ENCODE measurements at regions not wholly inside any gene's neighbourhood (a gene's known extent, or its start where the extent isn't known, plus 50 kb on each side); places are given as distances from the start of the nearest gene placed in this dataset.
A peak's percentile ranks its signal among the peaks of the same experiment; 100 is the strongest.

DNA sequence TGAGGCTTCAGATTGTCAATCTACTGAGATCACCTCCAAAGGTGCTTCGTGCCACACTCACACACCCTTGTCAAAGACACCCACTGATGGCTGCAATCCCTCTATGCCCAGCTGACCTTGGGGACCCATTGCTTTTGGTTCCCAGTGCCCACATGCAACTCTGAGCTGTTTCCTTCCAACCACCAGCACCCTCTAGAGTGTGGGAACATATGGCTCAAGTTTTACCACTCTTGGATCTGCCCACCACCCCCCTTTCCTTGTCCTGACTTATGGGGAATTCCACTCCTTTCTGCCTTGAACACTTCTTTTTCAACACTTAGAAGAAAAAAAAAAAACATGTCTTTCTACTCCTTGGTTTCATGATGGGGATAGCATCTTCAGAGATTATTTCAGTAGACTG, 360.2 kb downstream of the ENC1 start:
- Histone ChIP-seq H3K9me3 (no peaks in the 10 kb centered on the region), H3K4me3 (no peak overlapping the region), H3K27ac (no peak overlapping the region), H3K4me1 (peaks cover 9% of the 10 kb centered on the region), H3K27me3 (no peaks in the 10 kb centered on the region), H3K36me3 (ENCODE audit: low read depth, missing control alignments) (no peaks in the 10 kb centered on the region)
- intact Hi-C loops (cut with DNase I; ENCODE audit: low total_unique reads): no loop called here
- TF ChIP-seq CTCF (IDR thresholded peaks at IDR 0.05) (no peak), POLR2A (IDR thresholded peaks at IDR 0.05) (no peak)
- WGBS, 2 donors: 100% methylated on average over 1 of the region's 1 CpG
- DNase-seq: no peak

GRCh38 chr5:74279244-74279643, 361.3 kb downstream of the ENC1 start:
- H3K4me1 ChIP-seq: peaks cover 13% of the 10 kb centered on the region
- no peak overlapping the region for H3K27ac ChIP-seq
- no peaks in the 10 kb centered on the region for H3K27me3 ChIP-seq
- H3K4me3 ChIP-seq: no peak overlapping the region
- intact Hi-C loops (cut with DNase I; ENCODE audit: low total_unique reads): no loop called here
- no peaks in the 10 kb centered on the region for H3K36me3 ChIP-seq (ENCODE audit: low read depth, missing control alignments)
- WGBS, 2 donors: 74 to 86% methylated on average over 1 of the region's 1 CpG
- TF ChIP-seq POLR2A (IDR thresholded peaks at IDR 0.05) (no peak), CTCF (IDR thresholded peaks at IDR 0.05) (no peak)
- no peak for DNase-seq
- H3K9me3 ChIP-seq: no peaks in the 10 kb centered on the region

DNA sequence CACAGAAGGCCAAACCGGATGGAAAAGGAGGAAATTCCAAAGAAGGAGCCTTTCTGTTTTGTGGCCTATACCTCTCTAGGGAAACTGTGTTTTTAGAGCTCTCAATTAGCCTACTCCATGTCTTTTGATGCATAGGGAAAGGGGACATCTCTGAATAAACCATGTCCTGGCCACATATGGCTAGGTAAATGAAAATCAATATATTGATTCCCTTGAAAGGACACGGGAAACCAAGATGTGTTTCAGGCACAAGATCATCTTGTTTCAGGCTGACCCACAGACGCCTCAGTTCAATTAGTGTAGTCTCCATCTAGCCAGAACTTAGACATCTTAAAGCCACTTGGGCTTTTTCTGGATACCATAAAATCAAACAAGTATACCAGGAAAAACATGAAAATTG, 363.1 kb downstream of the ENC1 start:
- WGBS, 2 donors: 53 to 83% methylated on average over 3 of the region's 3 CpGs
- intact Hi-C loops (cut with DNase I; ENCODE audit: low total_unique reads): no loop called here
- TF ChIP-seq POLR2A (IDR thresholded peaks at IDR 0.05) (no peak), CTCF (IDR thresholded peaks at IDR 0.05) (no peak)
- Histone ChIP-seq H3K27me3 (no peaks in the 10 kb centered on the region), H3K9me3 (no peaks in the 10 kb centered on the region), H3K4me1 (peaks cover 16% of the 10 kb centered on the region), H3K27ac (peak overlapping the region; percentile 8 to 43), H3K4me3 (no peak overlapping the region), H3K36me3 (ENCODE audit: low read depth, missing control alignments) (no peaks in the 10 kb centered on the region)
- no peak for DNase-seq

DNA sequence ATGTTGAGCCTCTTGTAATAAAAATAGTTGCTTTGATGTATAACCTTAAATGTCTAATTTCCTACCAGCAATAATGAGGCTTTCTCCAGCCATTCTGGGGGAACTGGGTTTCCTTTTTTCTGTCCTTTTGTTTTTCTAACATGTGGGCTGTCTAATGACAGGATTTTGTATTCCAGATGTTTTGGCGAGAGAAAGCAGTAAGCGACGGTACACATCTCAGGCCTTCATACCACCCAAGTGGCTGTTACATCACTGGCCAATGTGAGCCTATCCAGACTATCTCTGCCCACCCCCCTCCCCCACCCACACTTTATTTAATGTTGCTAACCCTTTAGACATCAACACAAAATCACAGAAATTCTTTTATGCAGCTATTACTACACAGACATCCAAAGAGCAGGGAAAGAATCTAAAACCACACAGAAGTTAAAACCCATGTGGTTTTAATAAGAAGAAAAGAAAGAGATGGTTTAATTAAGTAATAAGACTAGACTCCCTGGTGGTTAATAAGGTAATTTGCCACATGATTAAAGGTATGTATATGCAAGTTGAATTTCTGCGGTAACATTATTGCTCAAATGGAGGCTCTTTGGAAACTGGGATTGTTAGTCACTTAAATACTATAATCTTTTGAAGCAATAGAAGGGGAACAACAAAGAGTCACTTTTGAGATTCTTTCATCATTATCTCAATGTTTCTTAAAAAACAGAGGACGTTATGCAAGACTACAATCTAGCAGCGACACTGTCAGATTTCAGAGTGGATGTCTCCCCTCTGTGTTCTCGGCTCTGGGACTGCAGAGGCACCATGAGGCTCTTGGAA, 365.1 kb downstream of the ENC1 start:
- Histone ChIP-seq H3K27ac (peak overlapping the region in 1 of 2 donors; percentile 18), H3K4me3 (no peak overlapping the region), H3K36me3 (ENCODE audit: low read depth, missing control alignments) (no peaks in the 10 kb centered on the region), H3K4me1 (peaks cover 16% of the 10 kb centered on the region), H3K27me3 (no peaks in the 10 kb centered on the region), H3K9me3 (no peaks in the 10 kb centered on the region)
- WGBS, 2 donors: 57 to 59% methylated on average over 7 of the region's 7 CpGs
- intact Hi-C loops (cut with DNase I; ENCODE audit: low total_unique reads): no loop called here
- no peak for TF ChIP-seq POLR2A (IDR thresholded peaks at IDR 0.05)
- TF ChIP-seq CTCF (IDR thresholded peaks at IDR 0.05): no peak
- DNase-seq: no peak

DNA sequence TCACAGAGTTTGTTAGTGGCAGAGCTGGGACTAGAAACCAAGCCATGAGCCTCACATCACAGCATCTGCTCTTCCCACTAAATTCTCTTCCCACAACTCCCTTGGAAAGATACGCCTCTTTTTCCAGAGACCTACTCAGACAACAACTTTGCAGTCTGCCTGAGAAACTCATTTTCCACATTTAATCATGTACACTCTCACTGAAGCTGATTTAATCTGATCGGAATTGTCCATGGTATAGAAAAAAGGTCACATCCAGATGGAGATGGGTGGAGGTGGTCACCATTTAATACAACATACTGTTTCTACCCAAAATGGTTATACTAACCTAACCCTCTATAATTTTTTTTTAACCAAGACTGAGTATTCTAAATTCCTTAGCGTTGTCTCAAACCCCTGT, 366.2 kb downstream of the ENC1 start:
- WGBS, 2 donors: 87 to 92% methylated on average over 3 of the region's 3 CpGs
- intact Hi-C loops (cut with DNase I; ENCODE audit: low total_unique reads): no loop called here
- TF ChIP-seq POLR2A (IDR thresholded peaks at IDR 0.05) (no peak), CTCF (IDR thresholded peaks at IDR 0.05) (no peak)
- no peak overlapping the region for H3K4me3 ChIP-seq
- no peaks in the 10 kb centered on the region for H3K36me3 ChIP-seq (ENCODE audit: low read depth, missing control alignments)
- H3K4me1 ChIP-seq: peaks cover 16% of the 10 kb centered on the region
- H3K9me3 ChIP-seq: no peaks in the 10 kb centered on the region
- no peak overlapping the region for H3K27ac ChIP-seq
- no peak for DNase-seq
- H3K27me3 ChIP-seq: no peaks in the 10 kb centered on the region

All from testis (tissue), 2 donors.